ENCODE measurements at regions not wholly inside any gene's neighbourhood (a gene's known extent, or its start where the extent isn't known, plus 50 kb on each side); places are given as distances from the start of the nearest gene placed in this dataset.

DNA sequence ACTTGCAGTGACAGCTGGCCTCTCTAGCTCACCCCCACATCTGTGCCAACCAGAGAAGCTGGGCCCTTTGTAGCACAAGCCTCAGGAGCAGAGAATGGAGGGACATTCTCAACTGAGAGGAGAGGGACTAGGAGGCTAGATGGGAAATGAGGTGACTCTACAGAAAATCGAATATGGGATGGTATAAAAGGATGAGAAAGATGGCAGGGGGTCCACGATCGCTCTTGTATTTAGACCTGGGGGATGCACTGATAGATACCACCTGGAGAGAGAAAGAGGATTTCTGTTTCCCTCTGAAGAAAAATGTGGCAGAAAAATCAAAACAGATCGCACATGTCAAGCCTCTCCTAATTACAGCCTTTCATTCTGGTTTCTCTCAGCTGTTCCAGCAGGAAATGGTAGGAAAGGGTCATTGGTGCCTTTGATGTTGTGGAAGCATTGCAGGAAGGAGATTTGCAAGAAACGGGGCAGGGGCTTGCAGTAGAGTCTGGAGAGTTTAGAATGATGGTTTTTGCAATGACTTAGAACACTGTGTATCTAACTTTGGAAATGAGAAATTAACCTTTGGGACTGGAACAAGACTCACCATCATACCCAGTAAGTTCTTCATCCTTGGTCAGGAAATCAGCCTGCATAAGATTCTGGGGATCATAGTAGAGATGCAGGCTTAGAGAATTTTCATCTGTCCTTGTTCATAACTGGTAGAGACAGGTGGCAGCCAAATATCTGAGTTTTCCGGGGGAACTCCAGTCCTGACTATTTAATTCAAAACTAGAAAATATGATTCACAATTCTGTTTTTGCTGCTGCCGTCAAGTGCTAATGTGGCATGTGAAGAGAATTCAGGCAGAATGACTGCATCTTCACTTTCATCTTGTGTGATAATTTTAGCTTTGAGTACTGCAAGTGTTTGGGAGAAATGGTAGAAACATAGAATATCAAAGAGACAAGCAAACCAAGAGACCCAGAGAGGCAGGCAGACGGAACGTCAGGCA, 98.8 kb downstream of the DAD1 start:
- Histone ChIP-seq H3K36me3 (no peaks in the 10 kb centered on the region), H3K27me3 (no peaks in the 10 kb centered on the region), H3K4me1 (peaks cover 0 to 12% (median 7%) of the 10 kb centered on the region in 4 donors), H3K9me3 (no peaks in the 10 kb centered on the region), H3K27ac (no peak overlapping the region), H3K4me3 (no peak overlapping the region)
- no peak for TF ChIP-seq POLR2A (IDR thresholded peaks at IDR 0.05)
- no peak for TF ChIP-seq POLR2AphosphoS5 (IDR thresholded peaks at IDR 0.05)
- TF ChIP-seq EP300 (IDR thresholded peaks at IDR 0.05): no peak
- TF ChIP-seq, protein P1, sequence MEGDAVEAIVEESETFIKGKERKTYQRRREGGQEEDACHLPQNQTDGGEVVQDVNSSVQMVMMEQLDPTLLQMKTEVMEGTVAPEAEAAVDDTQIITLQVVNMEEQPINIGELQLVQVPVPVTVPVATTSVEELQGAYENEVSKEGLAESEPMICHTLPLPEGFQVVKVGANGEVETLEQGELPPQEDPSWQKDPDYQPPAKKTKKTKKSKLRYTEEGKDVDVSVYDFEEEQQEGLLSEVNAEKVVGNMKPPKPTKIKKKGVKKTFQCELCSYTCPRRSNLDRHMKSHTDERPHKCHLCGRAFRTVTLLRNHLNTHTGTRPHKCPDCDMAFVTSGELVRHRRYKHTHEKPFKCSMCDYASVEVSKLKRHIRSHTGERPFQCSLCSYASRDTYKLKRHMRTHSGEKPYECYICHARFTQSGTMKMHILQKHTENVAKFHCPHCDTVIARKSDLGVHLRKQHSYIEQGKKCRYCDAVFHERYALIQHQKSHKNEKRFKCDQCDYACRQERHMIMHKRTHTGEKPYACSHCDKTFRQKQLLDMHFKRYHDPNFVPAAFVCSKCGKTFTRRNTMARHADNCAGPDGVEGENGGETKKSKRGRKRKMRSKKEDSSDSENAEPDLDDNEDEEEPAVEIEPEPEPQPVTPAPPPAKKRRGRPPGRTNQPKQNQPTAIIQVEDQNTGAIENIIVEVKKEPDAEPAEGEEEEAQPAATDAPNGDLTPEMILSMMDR (IDR thresholded peaks at IDR 0.05): no peak
- 79 to 89% (median 85%) methylated on average over 9 of the region's 9 CpGs for WGBS, 5 donors
- intact Hi-C loops (cut with DNase I; ENCODE audit: low total_unique reads): no loop called here
- DNase-seq: no peak

DNA sequence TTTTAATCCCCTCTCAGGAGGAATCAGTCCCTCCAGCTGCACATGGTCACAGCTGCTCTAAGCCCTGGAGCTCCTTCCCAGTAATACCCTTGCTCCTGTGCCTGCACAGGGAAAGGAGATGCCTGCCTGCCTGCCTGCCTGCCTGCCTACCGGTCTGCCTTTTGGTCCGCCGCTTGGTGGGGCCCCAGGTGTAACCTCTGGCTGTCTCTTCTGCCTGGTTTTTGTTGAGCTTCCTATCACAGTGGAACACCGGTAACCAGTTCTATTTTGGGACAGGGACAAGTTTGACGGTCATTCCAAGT, 99.8 kb downstream of the DAD1 start:
- Histone ChIP-seq H3K27ac (no peak overlapping the region), H3K4me1 (peaks cover 0 to 19% (median 5%) of the 10 kb centered on the region in 4 donors), H3K4me3 (no peak overlapping the region), H3K9me3 (no peaks in the 10 kb centered on the region), H3K27me3 (no peaks in the 10 kb centered on the region), H3K36me3 (no peaks in the 10 kb centered on the region)
- intact Hi-C loops (cut with DNase I; ENCODE audit: low total_unique reads): no loop called here
- WGBS, 5 donors: 60 to 69% (median 67%) methylated on average over 5 of the region's 5 CpGs
- TF ChIP-seq, protein P1 (IDR thresholded peaks at IDR 0.05): no peak
- TF ChIP-seq POLR2A (IDR thresholded peaks at IDR 0.05) (no peak), EP300 (IDR thresholded peaks at IDR 0.05) (no peak), POLR2AphosphoS5 (IDR thresholded peaks at IDR 0.05) (no peak)
- DNase-seq: no peak

DNA sequence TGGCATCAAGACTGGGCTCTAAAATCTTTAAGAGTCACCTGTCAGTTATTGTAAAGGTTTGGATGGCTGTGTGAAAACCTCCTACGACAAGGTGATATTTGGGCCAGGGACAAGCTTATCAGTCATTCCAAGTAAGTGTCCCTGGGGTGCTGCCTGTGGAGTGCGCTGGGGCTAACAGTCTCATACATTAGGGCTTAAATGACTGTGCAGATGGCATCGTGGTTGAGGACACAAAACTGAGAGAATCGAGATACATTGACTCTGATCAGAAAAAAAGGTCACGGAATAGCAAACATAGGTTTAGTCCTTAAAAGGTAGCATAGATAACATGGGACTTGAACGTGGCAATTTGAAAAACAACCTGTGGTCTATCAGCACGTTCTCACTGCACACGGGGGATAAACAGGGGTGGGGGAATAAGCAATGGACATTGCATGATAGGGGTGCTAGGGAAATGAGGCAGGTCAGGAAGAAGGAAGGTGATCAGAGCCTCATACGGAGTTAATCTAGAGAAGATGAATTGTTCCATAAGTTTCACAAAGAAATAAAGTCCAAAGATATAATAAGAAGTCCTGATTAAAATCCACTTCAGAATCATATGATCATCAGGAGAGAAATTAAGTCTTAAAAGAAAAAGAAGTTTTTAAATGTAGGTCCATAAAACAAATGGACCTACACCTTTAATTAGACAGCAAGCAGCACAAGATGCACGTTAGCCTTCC, 100.3 kb downstream of the DAD1 start:
- H3K4me3 ChIP-seq: no peak overlapping the region
- no peak overlapping the region for H3K27ac ChIP-seq
- no peaks in the 10 kb centered on the region for H3K27me3 ChIP-seq
- no peaks in the 10 kb centered on the region for H3K36me3 ChIP-seq
- no peaks in the 10 kb centered on the region for H3K9me3 ChIP-seq
- intact Hi-C loops (cut with DNase I; ENCODE audit: low total_unique reads): no loop called here
- 72 to 83% (median 74%) methylated on average over 10 of the region's 10 CpGs for WGBS, 5 donors
- peaks cover 0 to 19% (median 7%) of the 10 kb centered on the region in 4 donors for H3K4me1 ChIP-seq
- TF ChIP-seq, protein P1 (IDR thresholded peaks at IDR 0.05): no peak
- TF ChIP-seq POLR2AphosphoS5 (IDR thresholded peaks at IDR 0.05) (no peak), EP300 (IDR thresholded peaks at IDR 0.05) (no peak)
- no peak for DNase-seq

DNA sequence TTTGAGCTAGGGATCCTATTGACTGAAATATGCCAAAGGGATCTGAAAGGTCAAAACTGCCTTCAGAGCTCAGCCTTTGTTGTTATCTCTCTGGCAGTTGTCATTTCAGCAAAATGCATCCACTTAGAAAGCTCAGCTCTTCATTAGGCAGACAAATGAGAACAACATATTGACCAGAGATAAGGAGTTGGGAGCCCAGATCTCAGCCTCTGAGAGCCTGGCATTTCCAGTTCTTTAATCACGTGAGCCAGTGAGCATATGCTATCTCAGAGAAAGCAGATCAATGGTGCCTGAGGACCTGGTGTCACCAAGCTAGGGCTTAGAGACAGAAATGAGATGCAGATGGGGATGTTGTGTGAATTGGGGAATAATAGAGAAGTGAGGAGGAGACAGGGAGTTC, 101.1 kb downstream of the DAD1 start:
- intact Hi-C loops (cut with DNase I; ENCODE audit: low total_unique reads): no loop called here
- no peak overlapping the region for H3K27ac ChIP-seq
- no peaks in the 10 kb centered on the region for H3K9me3 ChIP-seq
- H3K4me3 ChIP-seq: no peak overlapping the region
- H3K27me3 ChIP-seq: no peaks in the 10 kb centered on the region
- H3K4me1 ChIP-seq: peaks cover 0 to 18% (median 7%) of the 10 kb centered on the region in 4 donors
- no peak for DNase-seq
- no peaks in the 10 kb centered on the region for H3K36me3 ChIP-seq
- 20 to 37% (median 25%) methylated on average over 1 of the region's 1 CpG for WGBS, 5 donors
- TF ChIP-seq, protein P1 (IDR thresholded peaks at IDR 0.05): no peak
- TF ChIP-seq POLR2AphosphoS5 (IDR thresholded peaks at IDR 0.05) (no peak), POLR2A (IDR thresholded peaks at IDR 0.05) (no peak), EP300 (IDR thresholded peaks at IDR 0.05) (no peak)
